ENCODE measurements at regions not wholly inside any gene's neighbourhood (a gene's known extent, or its start where the extent isn't known, plus 50 kb on each side); places are given as distances from the start of the nearest gene placed in this dataset.

DNA sequence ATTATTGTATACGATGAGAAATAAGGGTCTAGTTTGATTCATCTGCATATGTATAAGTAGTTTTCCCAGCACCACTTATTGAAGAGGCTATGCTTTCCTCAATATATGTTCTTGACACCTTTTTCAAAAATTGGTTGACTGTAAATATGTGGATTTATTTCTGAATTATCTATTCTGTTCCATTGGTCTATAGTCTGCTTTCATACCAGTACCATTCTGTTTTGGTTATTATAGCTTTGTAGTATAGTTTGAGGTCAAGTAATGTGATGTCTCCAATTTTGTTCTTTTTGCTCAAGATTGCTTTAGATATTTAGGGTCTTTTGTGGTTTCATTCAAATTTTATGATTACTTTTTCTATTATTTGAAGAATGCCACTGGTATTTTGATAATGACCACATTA is 103.8 kb upstream of the LIPC start:
- H3K4me2 ChIP-seq (ENCODE audit: low read length) = no peak overlapping the region
- H3K27ac ChIP-seq (ENCODE audit: low read depth, low read length) = no peak overlapping the region
- H4K20me1 ChIP-seq (ENCODE audit: insufficient read depth) = no peaks in the 10 kb centered on the region
- ChIA-PET CTCF (no interaction called here), POLR2A (no interaction called here), RAD21 (ENCODE audit: low non-redundant PET in 1 of 2, low total read pairs in 2 of 2, uncharacterized antibody in 2 of 2, unreplicated experiment in 2 of 2) (no interaction called here)
- no TSS peak for BruUV-seq (replicated peaks)
- no peak overlapping the region for H2AFZ ChIP-seq (ENCODE audit: low read depth, low read length, poor library complexity, severe bottlenecking)
- no peak for ATAC-seq
- no peaks in the 10 kb centered on the region for H3K36me3 ChIP-seq (ENCODE audit: control insufficient read depth in 1 of 2, insufficient read depth in 2 of 2, low read length in 2 of 2)
- H3K9me3 ChIP-seq (ENCODE audit: control insufficient read depth in 1 of 2, insufficient read depth in 1 of 2, low read depth in 1 of 2, low read length in 2 of 2) = no peaks in the 10 kb centered on the region
- H3K4me1 ChIP-seq (ENCODE audit: control insufficient read depth in 1 of 2, insufficient read depth in 2 of 2, low read length in 2 of 2) = peaks cover 35 to 37% of the 10 kb centered on the region in 2 experiments
- H3K9me2 ChIP-seq (ENCODE audit: insufficient read depth) = no peaks in the 10 kb centered on the region
- no peak overlapping the region for H3K4me3 ChIP-seq (replicated peaks in 1 of 2; ENCODE audit: low read depth in 1 of 2, low read length in 2 of 2)
- DNase-seq (ENCODE audit: low read depth, low spot score) = no peak
- intact Hi-C loops (cut with micrococcal nuclease) = no loop called here
- H3K79me2 ChIP-seq (ENCODE audit: insufficient read depth, low read length) = no peaks in the 10 kb centered on the region
- no peak overlapping the region for H3K9ac ChIP-seq (ENCODE audit: low read length)
- H3K27me3 ChIP-seq (ENCODE audit: insufficient read depth, low read length) = no peaks in the 10 kb centered on the region
- TF ChIP-seq YY1 (IDR thresholded peaks at IDR 0.05; ENCODE audit: extremely low read depth, insufficient replicate concordance, low read depth, low read length) (no peak), ZNF274 (IDR thresholded peaks at IDR 0.05; ENCODE audit: low read depth, low read length) (no peak), ZFX (IDR thresholded peaks at IDR 0.05) (no peak), EZH2phosphoT487 (IDR thresholded peaks at IDR 0.05; ENCODE audit: borderline replicate concordance) (no peak), JUND (IDR thresholded peaks at IDR 0.05) (no peak), EZH2 (IDR thresholded peaks at IDR 0.05) (no peak), POLR2A (IDR thresholded peaks at IDR 0.05; ENCODE audit: borderline replicate concordance, extremely low read depth, insufficient read depth, insufficient read length) (no peak), SP1 (IDR thresholded peaks at IDR 0.05; ENCODE audit: low read depth) (no peak), EGR1 (IDR thresholded peaks at IDR 0.05; ENCODE audit: low read depth) (no peak), TCF7L2 (IDR thresholded peaks at IDR 0.05; ENCODE audit: borderline replicate concordance, extremely low read depth, insufficient read depth, insufficient read length) (no peak), SIN3A (IDR thresholded peaks at IDR 0.05; ENCODE audit: low read depth) (no peak), ATF3 (IDR thresholded peaks at IDR 0.05) (no peak), ZBTB33 (IDR thresholded peaks at IDR 0.05; ENCODE audit: extremely low read depth, insufficient replicate concordance, low read length) (no peak), CBX3 (IDR thresholded peaks at IDR 0.05; ENCODE audit: low read depth) (no peak), SRF (IDR thresholded peaks at IDR 0.05; ENCODE audit: low read depth) (no peak), CEBPB (IDR thresholded peaks at IDR 0.05; ENCODE audit: low read depth) (no peak), ELF1 (IDR thresholded peaks at IDR 0.05; ENCODE audit: borderline replicate concordance, low read depth) (no peak)
- TF ChIP-seq, protein P1, sequence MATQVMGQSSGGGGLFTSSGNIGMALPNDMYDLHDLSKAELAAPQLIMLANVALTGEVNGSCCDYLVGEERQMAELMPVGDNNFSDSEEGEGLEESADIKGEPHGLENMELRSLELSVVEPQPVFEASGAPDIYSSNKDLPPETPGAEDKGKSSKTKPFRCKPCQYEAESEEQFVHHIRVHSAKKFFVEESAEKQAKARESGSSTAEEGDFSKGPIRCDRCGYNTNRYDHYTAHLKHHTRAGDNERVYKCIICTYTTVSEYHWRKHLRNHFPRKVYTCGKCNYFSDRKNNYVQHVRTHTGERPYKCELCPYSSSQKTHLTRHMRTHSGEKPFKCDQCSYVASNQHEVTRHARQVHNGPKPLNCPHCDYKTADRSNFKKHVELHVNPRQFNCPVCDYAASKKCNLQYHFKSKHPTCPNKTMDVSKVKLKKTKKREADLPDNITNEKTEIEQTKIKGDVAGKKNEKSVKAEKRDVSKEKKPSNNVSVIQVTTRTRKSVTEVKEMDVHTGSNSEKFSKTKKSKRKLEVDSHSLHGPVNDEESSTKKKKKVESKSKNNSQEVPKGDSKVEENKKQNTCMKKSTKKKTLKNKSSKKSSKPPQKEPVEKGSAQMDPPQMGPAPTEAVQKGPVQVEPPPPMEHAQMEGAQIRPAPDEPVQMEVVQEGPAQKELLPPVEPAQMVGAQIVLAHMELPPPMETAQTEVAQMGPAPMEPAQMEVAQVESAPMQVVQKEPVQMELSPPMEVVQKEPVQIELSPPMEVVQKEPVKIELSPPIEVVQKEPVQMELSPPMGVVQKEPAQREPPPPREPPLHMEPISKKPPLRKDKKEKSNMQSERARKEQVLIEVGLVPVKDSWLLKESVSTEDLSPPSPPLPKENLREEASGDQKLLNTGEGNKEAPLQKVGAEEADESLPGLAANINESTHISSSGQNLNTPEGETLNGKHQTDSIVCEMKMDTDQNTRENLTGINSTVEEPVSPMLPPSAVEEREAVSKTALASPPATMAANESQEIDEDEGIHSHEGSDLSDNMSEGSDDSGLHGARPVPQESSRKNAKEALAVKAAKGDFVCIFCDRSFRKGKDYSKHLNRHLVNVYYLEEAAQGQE (IDR thresholded peaks at IDR 0.05; ENCODE audit: low read depth) = no peak
- TF ChIP-seq, protein P2, sequence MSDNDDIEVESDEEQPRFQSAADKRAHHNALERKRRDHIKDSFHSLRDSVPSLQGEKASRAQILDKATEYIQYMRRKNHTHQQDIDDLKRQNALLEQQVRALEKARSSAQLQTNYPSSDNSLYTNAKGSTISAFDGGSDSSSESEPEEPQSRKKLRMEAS (IDR thresholded peaks at IDR 0.05) = no peak
- TF ChIP-seq, protein P3, sequence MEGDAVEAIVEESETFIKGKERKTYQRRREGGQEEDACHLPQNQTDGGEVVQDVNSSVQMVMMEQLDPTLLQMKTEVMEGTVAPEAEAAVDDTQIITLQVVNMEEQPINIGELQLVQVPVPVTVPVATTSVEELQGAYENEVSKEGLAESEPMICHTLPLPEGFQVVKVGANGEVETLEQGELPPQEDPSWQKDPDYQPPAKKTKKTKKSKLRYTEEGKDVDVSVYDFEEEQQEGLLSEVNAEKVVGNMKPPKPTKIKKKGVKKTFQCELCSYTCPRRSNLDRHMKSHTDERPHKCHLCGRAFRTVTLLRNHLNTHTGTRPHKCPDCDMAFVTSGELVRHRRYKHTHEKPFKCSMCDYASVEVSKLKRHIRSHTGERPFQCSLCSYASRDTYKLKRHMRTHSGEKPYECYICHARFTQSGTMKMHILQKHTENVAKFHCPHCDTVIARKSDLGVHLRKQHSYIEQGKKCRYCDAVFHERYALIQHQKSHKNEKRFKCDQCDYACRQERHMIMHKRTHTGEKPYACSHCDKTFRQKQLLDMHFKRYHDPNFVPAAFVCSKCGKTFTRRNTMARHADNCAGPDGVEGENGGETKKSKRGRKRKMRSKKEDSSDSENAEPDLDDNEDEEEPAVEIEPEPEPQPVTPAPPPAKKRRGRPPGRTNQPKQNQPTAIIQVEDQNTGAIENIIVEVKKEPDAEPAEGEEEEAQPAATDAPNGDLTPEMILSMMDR (IDR thresholded peaks at IDR 0.05 in 2 of 3, conservative IDR thresholded peaks at IDR 0.05 in 1 of 3; ENCODE audit: borderline replicate concordance in 1 of 3, insufficient read depth in 1 of 3, low read depth in 2 of 3, low read length in 2 of 3) = no peak

Data from HCT116 (cell line).